ENCODE measurements at regions not wholly inside any gene's neighbourhood (a gene's known extent, or its start where the extent isn't known, plus 50 kb on each side); places are given as distances from the start of the nearest gene placed in this dataset.

DNA sequence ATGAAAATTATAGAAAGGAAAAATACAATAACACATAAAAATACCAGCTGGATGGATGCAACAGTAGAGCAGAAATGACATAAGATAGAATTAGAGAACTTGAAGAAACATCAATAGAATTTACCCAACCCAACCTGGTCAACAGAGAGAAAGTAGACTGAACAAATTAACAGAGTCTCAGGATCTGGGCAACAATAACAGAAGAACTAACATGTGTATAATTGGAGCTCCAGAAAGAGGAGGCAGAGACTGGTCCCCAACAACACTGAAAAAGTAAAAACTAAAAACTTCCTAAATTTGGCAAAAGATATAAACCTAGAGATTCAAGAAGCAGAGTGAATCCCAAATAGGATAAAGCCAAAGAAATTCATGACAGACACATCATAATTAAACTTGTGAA, 458.8 kb downstream of the RPS24 start:
- no peak for ATAC-seq (ENCODE audit: insufficient read depth, low FRiP score)
- Histone ChIP-seq H3K27me3 (ENCODE audit: control insufficient read depth in 3 of 3, insufficient read depth in 3 of 3, low read length in 2 of 3) (no peaks in the 10 kb centered on the region), H3K9me3 (ENCODE audit: control insufficient read depth in 4 of 4, insufficient read depth in 3 of 4, low read length in 3 of 4) (peaks cover 0 to 13% (median 6%) of the 10 kb centered on the region in 4 donors), H3K27ac (ENCODE audit: low read depth in 1 of 2, low read length in 1 of 2) (no peak overlapping the region), H3K4me3 (no peak overlapping the region), H3K36me3 (ENCODE audit: control insufficient read depth in 4 of 4, insufficient read depth in 4 of 4, low read length in 4 of 4) (no peaks in the 10 kb centered on the region), H3K9ac (ENCODE audit: insufficient read depth in 1 of 2, low read length in 2 of 2) (no peak overlapping the region), H3K4me1 (ENCODE audit: control insufficient read depth in 5 of 5, insufficient read depth in 5 of 5, low read length in 5 of 5) (peaks cover 0 to 1% (median 0%) of the 10 kb centered on the region in 5 donors)
- TF ChIP-seq, protein P1, sequence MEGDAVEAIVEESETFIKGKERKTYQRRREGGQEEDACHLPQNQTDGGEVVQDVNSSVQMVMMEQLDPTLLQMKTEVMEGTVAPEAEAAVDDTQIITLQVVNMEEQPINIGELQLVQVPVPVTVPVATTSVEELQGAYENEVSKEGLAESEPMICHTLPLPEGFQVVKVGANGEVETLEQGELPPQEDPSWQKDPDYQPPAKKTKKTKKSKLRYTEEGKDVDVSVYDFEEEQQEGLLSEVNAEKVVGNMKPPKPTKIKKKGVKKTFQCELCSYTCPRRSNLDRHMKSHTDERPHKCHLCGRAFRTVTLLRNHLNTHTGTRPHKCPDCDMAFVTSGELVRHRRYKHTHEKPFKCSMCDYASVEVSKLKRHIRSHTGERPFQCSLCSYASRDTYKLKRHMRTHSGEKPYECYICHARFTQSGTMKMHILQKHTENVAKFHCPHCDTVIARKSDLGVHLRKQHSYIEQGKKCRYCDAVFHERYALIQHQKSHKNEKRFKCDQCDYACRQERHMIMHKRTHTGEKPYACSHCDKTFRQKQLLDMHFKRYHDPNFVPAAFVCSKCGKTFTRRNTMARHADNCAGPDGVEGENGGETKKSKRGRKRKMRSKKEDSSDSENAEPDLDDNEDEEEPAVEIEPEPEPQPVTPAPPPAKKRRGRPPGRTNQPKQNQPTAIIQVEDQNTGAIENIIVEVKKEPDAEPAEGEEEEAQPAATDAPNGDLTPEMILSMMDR (IDR thresholded peaks at IDR 0.05; ENCODE audit: control extremely low read depth, extremely low read depth): no peak
- DNase-seq: no peak

DNA sequence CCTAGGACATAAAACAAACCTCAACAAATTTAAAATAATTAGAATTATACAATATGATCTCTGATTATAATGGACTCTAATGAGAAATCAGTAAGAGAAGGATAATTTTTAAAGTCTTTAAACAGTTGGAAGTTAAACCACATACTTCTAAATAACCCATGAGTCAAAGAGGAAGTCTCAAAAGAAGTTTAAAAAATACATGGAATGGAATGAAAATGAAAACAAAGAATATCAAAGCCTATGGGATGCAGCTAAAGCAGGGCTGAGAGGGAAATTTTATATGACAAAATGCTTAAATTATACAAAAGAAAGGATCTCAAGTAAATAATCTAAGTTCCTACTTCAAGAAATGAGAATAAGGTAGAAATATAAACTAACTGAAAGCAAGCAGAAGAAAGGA, 460.5 kb downstream of the RPS24 start:
- no peak for DNase-seq
- no peaks in the 10 kb centered on the region for H3K27me3 ChIP-seq (ENCODE audit: control insufficient read depth in 3 of 3, insufficient read depth in 3 of 3, low read length in 2 of 3)
- no peaks in the 10 kb centered on the region for H3K4me1 ChIP-seq (ENCODE audit: control insufficient read depth in 5 of 5, insufficient read depth in 5 of 5, low read length in 5 of 5)
- no peaks in the 10 kb centered on the region for H3K36me3 ChIP-seq (ENCODE audit: control insufficient read depth in 4 of 4, insufficient read depth in 4 of 4, low read length in 4 of 4)
- H3K27ac ChIP-seq (ENCODE audit: low read depth in 1 of 2, low read length in 1 of 2): no peak overlapping the region
- no peak overlapping the region for H3K4me3 ChIP-seq
- no peak overlapping the region for H3K9ac ChIP-seq (ENCODE audit: insufficient read depth in 1 of 2, low read length in 2 of 2)
- ATAC-seq (ENCODE audit: insufficient read depth, low FRiP score): no peak
- TF ChIP-seq, protein P1 (IDR thresholded peaks at IDR 0.05; ENCODE audit: control extremely low read depth, extremely low read depth): no peak
- H3K9me3 ChIP-seq (ENCODE audit: control insufficient read depth in 4 of 4, insufficient read depth in 3 of 4, low read length in 3 of 4): peaks cover 0 to 8% (median 5%) of the 10 kb centered on the region in 4 donors

DNA sequence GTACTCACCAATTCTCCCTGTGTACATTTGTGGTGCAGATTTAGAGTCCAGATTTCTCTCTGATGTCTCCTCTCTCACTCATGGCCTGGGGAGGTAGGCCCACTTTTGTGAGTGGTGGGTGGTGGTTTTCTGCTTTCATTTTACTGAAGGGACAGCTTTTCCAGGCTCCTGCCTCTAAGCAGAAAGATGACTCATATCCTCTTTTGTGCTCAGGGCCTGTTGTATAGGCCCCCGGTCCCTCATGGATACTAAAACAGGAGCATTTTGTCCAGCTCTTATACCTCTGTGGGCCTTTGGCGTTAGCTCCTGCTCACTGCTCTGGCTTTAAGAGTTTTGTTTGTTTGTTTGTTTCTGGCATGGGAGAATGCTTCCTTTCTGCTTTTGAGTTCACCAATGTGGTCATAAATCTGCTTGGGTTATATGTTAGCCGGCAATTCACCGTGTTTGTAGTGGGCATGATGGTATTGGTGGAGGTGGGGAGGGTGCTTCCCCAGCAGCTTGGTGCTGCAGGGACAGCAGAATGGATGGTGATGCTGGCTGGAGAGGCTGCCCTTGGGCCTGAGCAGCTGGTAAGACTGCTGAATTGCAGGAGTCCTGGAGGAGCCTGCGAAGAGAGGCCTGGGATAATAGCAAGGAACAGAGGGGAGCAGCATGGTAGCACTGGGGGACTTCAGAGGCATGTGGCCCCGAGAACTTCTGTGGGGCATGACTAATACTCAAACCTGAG, 468.7 kb downstream of the RPS24 start:
- H3K9me3 ChIP-seq (ENCODE audit: control insufficient read depth in 4 of 4, insufficient read depth in 3 of 4, low read length in 3 of 4): no peaks in the 10 kb centered on the region
- 84 to 88% methylated on average over 6 of the region's 6 CpGs for WGBS, 2 donors
- TF ChIP-seq, protein P1 (IDR thresholded peaks at IDR 0.05; ENCODE audit: control extremely low read depth, extremely low read depth): no peak
- no peaks in the 10 kb centered on the region for H3K36me3 ChIP-seq (ENCODE audit: control insufficient read depth in 4 of 4, insufficient read depth in 4 of 4, low read length in 4 of 4)
- ATAC-seq (ENCODE audit: insufficient read depth, low FRiP score) (no peak), DNase-seq (no peak)
- H3K9ac ChIP-seq (ENCODE audit: insufficient read depth in 1 of 2, low read length in 2 of 2): no peak overlapping the region
- H3K27ac ChIP-seq (ENCODE audit: low read depth in 1 of 2, low read length in 1 of 2): no peak overlapping the region
- H3K27me3 ChIP-seq (ENCODE audit: control insufficient read depth in 3 of 3, insufficient read depth in 3 of 3, low read length in 2 of 3): no peaks in the 10 kb centered on the region
- no peak overlapping the region for H3K4me3 ChIP-seq
- H3K4me1 ChIP-seq (ENCODE audit: control insufficient read depth in 5 of 5, insufficient read depth in 5 of 5, low read length in 5 of 5): no peaks in the 10 kb centered on the region

- DNase-seq (no peak), ATAC-seq (ENCODE audit: insufficient read depth, low FRiP score) (no peak)
- TF ChIP-seq, protein P1 (IDR thresholded peaks at IDR 0.05; ENCODE audit: control extremely low read depth, extremely low read depth): no peak
- no peaks in the 10 kb centered on the region for H3K36me3 ChIP-seq (ENCODE audit: control insufficient read depth in 4 of 4, insufficient read depth in 4 of 4, low read length in 4 of 4)
- H3K9me3 ChIP-seq (ENCODE audit: control insufficient read depth in 4 of 4, insufficient read depth in 3 of 4, low read length in 3 of 4): no peaks in the 10 kb centered on the region
- H3K4me3 ChIP-seq: no peak overlapping the region
- H3K27ac ChIP-seq (ENCODE audit: low read depth in 1 of 2, low read length in 1 of 2): no peak overlapping the region
- H3K9ac ChIP-seq (ENCODE audit: insufficient read depth in 1 of 2, low read length in 2 of 2): no peak overlapping the region
- no peaks in the 10 kb centered on the region for H3K27me3 ChIP-seq (ENCODE audit: control insufficient read depth in 3 of 3, insufficient read depth in 3 of 3, low read length in 2 of 3)
- peaks cover 0 to 6% (median 0%) of the 10 kb centered on the region in 5 donors for H3K4me1 ChIP-seq (ENCODE audit: control insufficient read depth in 5 of 5, insufficient read depth in 5 of 5, low read length in 5 of 5)
- 82 to 88% methylated on average over 3 of the region's 3 CpGs for WGBS, 2 donors
These were observed 470.5 kb downstream of the RPS24 start for GRCh38 chr10:78504181-78504580.

All from lung (tissue), 11 donors.